ENCODE measurements at regions not wholly inside any gene's neighbourhood (a gene's known extent, or its start where the extent isn't known, plus 50 kb on each side); places are given as distances from the start of the nearest gene placed in this dataset.
"Not testable (repeated sequence)": the region's sequence is repeated elsewhere in the genome, so short reads cannot be mapped to it uniquely, and the experiment has no call there.

DNA sequence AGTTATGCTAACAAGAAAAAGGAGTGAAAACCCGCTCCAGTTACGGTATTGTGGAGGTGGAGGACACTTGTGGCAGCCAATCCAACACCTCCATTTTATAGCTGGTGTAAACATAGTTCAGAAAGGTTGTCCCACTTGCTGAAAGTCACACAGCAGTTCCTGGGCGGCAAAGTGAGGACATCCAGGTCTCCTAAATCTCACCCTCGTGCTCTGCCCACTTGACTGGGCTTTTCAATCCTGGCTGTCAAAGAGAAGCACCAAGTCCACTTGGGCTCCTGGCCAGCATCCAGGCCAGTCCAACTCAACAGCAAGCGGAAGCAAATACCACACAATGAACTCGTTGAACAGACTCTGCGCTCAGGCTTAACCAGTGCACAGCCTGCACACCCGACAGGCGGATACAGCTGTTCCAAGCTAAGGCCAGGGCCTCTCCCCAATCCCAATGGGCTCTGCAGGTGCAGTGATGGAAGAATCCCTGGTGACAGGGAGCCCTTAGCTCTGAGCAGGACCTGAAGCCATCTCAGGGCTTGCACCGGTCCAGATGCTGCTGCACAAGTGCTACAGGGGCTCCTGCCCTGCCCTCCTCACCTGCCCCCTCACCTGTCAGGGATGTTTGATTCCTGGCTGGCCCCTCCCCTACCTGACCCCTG is 89.8 kb upstream of the METTL9 start:
- H3K4me3 ChIP-seq (ENCODE audit: low read depth, low read length); H3K27me3 ChIP-seq (ENCODE audit: control insufficient read depth, insufficient read depth, low read length); H3K36me3 ChIP-seq (ENCODE audit: control insufficient read depth, insufficient read depth, low read length); CTCF ChIA-PET; POLR2A ChIA-PET; DNase-seq (ENCODE audit: low read depth): not testable (repeated sequence)

DNA sequence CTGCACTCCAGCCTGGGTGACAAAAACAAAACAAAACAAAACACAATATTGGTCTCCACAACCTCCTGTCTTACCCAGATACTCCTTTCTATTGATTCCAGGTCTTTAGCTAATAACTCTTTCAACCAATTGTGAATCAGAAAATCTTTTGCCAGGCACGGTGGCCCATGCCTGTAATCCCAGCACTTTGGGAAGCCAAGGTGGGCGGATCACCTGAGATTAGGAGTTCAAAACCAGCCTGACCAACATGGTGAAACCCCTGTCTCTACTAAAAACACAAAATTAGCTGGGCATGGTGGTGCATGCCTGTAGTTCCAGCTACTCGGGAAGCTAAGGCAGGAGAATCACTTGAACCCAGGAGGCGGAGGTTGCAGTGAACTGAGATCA is 88.5 kb upstream of the METTL9 start:
- CTCF ChIA-PET; H3K27me3 ChIP-seq (ENCODE audit: control insufficient read depth, insufficient read depth, low read length); H3K4me3 ChIP-seq (ENCODE audit: low read depth, low read length); H3K36me3 ChIP-seq (ENCODE audit: control insufficient read depth, insufficient read depth, low read length); POLR2A ChIA-PET; DNase-seq (ENCODE audit: low read depth): not testable (repeated sequence)

DNA sequence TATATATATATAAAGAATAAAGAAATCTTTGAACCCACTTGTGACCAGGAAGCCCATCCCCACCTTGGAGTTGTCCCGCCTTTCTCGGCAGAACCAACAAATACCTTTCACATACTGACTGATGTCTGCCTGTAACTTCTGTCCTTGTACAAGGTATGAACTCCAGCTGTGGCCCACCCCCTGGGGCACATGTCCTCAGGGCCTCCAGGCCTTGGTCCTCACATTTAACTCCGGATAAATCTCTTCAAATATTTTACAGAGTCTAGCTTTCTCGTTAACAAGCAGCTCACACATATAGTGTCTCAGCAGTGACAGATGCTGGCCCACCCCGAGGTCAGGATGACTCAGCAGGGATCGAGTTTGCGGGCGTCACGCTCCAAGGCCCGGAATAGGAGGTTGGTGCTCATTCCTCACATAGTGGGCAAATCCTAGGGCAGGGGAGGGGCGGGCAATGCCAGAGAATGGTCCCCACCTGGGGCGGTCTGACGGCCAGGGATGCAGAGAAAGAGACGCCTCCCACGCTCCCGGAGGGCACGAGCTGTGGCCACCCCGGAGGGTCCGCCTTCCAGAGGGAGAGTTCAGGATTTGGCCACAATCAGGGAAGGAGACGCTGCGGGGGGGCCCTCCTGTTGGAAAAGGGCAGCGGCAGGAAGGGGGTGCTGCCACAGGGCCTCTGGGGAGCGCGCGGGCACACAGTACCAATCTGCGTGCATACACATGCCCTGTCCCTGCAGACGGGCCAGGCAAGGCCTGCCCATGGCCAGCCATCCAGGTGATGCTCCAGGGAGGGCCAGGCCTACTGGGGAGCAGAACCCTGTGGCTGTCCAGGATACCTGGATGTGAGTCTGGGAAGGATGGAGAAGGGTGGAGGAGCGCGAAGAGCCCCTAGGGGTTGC is 87.8 kb upstream of the METTL9 start:
- POLR2A ChIA-PET = not testable (repeated sequence)

DNA sequence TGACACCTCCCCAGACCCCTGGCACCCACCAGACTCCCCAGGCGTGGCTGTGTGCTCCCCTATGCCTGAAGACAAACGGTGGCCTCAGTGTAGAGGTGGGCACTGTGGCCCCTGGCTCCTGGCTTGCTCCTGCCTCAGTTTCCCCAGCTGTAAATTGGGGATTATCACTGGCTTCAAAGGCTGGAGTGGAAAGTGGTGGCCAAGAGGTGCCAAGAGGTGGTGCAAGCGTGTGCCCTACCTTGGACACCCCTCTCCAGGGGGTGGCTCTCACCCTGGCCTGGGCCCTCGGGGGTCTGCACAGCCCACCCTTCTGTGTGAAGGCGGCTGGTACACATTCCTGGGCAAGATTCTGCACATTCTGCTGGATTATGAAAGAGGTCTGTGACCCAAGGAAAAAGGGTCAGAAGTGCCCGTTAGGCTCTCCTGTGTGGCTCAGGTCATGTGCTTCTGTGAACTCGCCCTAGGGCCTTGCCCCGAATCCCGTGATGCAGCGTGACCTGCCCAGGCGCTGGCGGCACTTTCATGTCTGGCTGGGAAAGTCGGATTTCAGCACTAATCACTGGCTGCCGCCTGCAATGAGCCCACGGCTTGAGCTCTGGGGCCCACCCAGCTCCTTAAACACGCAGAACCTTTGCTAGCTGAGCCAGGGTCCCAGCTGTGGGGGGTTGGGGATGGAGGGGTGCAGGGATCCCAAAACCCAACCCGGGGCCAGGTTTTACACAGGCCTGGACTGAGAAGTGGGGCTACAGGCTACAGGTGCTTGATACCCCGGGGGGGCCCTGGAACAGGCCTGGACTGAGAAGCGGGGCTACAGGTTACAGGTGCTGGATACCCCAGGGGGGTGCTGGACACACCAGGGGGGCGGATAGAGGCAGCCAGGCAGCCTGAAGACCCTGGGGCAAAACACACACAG is 86.8 kb upstream of the METTL9 start:
- H3K4me3 ChIP-seq (ENCODE audit: low read depth, low read length); DNase-seq (ENCODE audit: low read depth); H3K27me3 ChIP-seq (ENCODE audit: control insufficient read depth, insufficient read depth, low read length); POLR2A ChIA-PET; CTCF ChIA-PET; H3K36me3 ChIP-seq (ENCODE audit: control insufficient read depth, insufficient read depth, low read length): not testable (repeated sequence)

More for the DNA sequence above, 87.8 kb upstream of the METTL9 start:
- CTCF ChIA-PET; H3K4me3 ChIP-seq (ENCODE audit: low read depth, low read length); DNase-seq (ENCODE audit: low read depth); H3K27me3 ChIP-seq (ENCODE audit: control insufficient read depth, insufficient read depth, low read length); H3K36me3 ChIP-seq (ENCODE audit: control insufficient read depth, insufficient read depth, low read length): not testable (repeated sequence)

DNA sequence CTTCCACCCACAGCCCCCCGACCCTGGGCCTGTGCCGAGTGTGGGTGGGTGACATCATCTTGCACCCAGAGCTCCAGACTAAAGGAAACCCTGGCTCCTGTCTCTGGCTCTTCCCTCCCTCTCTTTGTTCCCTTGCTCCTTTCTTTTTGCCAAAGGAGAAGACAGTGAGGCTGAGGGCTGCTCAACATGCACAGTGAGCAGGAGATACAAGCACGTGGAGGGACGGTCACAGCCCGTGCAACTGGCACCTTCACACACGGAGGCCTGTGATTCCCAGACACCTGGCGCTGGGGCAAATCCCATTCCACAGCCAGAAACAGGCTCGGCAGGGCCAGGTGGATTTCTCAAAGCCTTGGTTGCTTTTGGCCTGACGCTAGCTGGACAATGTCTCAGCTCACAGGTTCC is 86.0 kb upstream of the METTL9 start:
- H3K27me3 ChIP-seq (ENCODE audit: control insufficient read depth, insufficient read depth, low read length); POLR2A ChIA-PET; H3K36me3 ChIP-seq (ENCODE audit: control insufficient read depth, insufficient read depth, low read length); H3K4me3 ChIP-seq (ENCODE audit: low read depth, low read length); DNase-seq (ENCODE audit: low read depth); CTCF ChIA-PET: not testable (repeated sequence)

DNA sequence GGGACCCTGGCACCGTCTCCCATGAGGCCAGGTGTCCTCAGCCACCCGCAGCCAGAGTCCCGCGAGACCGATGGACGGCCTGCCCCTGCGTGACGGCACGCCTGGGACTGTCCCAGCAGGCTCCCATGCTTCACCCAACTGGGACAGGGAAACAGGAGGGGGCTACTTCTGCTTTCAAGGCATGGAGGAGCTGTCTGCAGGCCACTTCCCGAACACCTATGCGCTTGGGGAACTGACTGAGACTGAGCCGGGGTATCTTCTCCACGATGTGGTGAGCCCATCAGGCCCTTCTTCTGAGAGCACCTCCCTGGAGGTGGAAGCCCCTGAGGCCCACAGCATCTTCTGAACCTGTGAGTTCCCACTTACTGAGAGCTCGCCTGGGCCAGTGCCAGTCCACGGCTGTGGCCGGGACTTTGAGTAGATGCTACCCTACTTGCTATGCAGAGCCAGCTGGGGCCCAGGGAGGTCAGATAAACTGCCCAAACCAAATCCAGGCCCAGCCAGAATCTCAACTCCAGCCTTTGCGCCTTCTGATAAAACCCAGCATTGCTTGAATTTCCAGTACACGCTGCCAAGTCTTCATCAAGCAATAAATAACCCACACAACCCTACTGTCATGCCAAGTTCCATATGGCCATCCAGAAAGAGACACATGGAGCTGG is 85.4 kb upstream of the METTL9 start:
- CTCF ChIA-PET; H3K36me3 ChIP-seq (ENCODE audit: control insufficient read depth, insufficient read depth, low read length); H3K27me3 ChIP-seq (ENCODE audit: control insufficient read depth, insufficient read depth, low read length); H3K4me3 ChIP-seq (ENCODE audit: low read depth, low read length); DNase-seq (ENCODE audit: low read depth); POLR2A ChIA-PET: not testable (repeated sequence)

DNA sequence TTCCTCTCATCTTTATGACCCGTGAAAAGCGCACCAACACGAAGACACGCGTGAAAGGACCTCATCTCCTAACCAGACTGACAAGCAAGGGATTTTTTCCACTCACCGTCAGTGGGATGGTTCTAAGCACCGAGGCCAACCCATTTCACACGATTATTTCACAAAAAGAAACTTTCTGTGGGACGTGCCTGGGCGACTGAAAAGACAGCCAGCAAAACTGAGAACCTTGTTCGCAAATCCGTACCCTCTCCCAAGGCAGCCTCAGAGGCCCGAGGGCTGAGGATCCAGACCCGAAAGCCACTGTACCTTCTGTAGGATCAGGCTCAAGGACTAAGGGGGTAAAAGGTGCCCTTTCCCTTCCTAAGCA is 84.9 kb upstream of the METTL9 start:
- CTCF ChIA-PET; H3K4me3 ChIP-seq (ENCODE audit: low read depth, low read length); POLR2A ChIA-PET; DNase-seq (ENCODE audit: low read depth); H3K36me3 ChIP-seq (ENCODE audit: control insufficient read depth, insufficient read depth, low read length); H3K27me3 ChIP-seq (ENCODE audit: control insufficient read depth, insufficient read depth, low read length): not testable (repeated sequence)

DNA sequence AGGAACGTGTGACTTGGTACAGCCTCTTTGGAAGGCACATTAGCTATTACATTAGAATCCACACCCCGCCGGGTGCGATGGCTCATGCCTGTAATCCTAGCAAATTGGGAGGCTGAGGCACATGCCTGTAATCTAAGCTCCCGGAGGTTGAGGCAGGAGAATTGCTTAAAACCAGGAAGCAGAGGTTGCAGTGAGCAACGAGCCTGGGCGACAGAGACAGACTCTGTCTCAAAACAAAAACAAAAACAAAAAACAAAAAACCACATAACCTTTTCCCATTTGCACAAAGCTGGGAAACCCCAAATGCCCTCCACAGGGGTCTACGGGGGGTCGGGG is 82.7 kb upstream of the METTL9 start:
- H3K36me3 ChIP-seq (ENCODE audit: control insufficient read depth, insufficient read depth, low read length); H3K27me3 ChIP-seq (ENCODE audit: control insufficient read depth, insufficient read depth, low read length); H3K4me3 ChIP-seq (ENCODE audit: low read depth, low read length); DNase-seq (ENCODE audit: low read depth); POLR2A ChIA-PET; CTCF ChIA-PET: not testable (repeated sequence)

DNA sequence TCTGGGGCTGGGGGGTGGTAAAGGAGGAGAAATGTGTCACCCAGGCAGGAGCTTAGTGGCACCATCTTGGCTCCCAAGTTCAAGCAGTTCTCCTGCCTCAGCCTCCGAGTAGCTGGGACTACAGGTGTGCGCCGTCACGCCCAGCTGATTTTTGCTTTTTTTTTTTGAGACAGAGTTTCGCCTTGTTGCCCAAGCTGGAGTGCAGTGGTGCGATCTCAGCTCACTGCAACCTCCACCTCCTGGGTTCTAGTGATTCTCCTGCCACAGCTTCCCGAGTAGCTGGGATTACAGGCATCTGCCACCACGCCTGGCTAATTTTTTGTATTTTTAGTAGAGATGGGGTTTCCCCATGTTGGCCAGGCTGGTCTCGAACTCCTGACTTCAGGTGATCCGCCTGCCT is 82.1 kb upstream of the METTL9 start:
- H3K27me3 ChIP-seq (ENCODE audit: control insufficient read depth, insufficient read depth, low read length); CTCF ChIA-PET; H3K4me3 ChIP-seq (ENCODE audit: low read depth, low read length); DNase-seq (ENCODE audit: low read depth); POLR2A ChIA-PET; H3K36me3 ChIP-seq (ENCODE audit: control insufficient read depth, insufficient read depth, low read length): not testable (repeated sequence)

DNA sequence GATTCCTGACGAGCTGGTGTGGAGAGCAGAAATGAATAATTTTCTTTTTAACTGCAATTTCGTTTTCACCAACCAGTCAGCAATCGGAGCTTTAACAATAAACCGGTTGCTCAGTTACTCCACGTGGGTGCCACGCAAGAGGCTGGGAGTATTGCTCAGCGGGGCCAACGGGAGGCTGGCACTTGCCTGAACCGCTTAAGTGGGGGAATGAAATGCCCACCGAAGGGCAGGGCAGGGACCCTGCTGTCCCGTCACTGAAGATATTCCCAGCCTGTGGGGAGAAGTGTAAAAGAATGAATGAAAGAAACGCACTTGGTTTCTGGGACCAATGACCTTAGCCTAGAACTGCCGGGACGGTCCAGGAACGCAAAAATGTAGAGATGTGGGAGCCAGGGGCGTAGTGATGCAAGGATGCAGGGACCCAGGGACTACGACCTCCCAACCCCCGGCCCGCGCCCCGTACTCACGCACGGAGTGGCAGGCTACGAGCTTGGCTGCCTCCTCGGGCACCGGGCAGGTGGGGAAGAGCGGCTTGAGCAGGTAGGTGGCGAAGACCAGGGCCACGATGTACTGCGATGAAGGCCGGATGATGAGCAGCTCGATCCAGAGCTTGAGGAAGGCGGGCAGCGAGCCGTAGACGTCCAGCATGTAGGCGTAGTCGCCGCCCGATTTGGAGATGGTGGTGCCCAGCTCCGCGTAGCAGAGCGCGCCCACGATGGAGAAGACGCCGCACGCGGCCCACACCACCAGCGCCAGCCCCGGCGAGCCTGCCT is 79.8 kb upstream of the METTL9 start:
- CTCF ChIA-PET = interaction anchor here (1.0 kb wide), 1 partner anchor 36 kb away, joined by 3 read pairs; no protein-coding TSS in a partner anchor
- DNase-seq (ENCODE audit: low read depth); H3K27me3 ChIP-seq (ENCODE audit: control insufficient read depth, insufficient read depth, low read length); H3K36me3 ChIP-seq (ENCODE audit: control insufficient read depth, insufficient read depth, low read length); POLR2A ChIA-PET: not testable (repeated sequence)
- H3K4me3 ChIP-seq (ENCODE audit: low read depth, low read length) = peak overlapping the region; percentile 74

DNA sequence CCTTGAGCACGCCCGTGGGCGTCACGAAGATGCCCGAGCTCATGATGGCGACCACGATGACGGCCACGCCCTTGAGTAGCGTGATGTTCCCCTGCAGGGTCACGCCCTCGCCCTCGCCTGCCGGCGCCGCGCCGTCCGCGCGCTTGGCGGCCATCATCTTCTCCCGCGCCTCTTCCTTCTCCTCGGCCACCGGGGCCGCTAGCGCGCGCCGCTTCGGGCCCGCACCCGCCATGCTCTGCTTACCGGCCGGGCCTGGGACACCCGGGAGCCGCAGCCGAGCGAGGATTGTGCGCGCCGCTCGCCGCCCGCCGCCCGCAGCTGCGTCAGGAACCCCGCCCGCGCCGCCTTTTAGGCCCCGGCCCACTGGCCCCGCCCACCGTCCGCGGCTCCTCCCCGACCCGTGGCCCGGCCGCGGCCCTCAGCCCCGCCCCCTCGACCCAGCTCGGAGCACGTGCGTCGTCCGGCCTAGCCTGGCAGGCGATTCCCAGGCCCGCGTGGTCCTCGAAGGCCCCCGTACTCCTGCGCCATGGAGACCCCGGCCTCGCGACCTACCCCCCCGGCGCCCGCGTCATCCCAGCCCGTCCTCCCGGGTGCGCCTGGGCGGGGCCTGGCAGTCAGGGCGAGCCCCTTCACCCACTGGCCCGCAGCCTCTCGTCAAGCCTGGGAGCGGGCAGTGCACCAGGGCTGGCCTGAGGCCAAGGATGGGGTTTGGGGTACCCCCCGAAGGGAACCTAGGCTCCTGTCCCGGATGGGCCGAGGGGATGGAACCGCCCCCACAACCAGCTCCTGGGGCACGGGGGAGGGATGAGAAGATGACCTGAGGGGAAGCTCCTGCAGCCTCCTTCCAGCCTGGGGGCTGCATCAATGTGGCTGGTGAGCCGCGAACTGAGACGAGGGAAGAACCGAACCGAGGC is 79.0 kb upstream of the METTL9 start:
- H3K27me3 ChIP-seq (ENCODE audit: control insufficient read depth, insufficient read depth, low read length); POLR2A ChIA-PET; H3K36me3 ChIP-seq (ENCODE audit: control insufficient read depth, insufficient read depth, low read length); DNase-seq (ENCODE audit: low read depth): not testable (repeated sequence)
- H3K4me3 ChIP-seq (ENCODE audit: low read depth, low read length) = peak overlapping the region; percentile 74
- CTCF ChIA-PET = interaction anchor here (1.0 kb wide), 1 partner anchor 35 kb away, joined by 3 read pairs; no protein-coding TSS in a partner anchor
